Tibial nerve (tissue), 4 donors: ENCODE measurements at regions not wholly inside any gene's neighbourhood (a gene's known extent, or its start where the extent isn't known, plus 50 kb on each side); places are given as distances from the start of the nearest gene placed in this dataset.
A peak's percentile ranks its signal among the peaks of the same experiment; 100 is the strongest.

ENCODE experiments used
- DNase-seq, 2 donors: peaks; one replicate each; pipeline ENCODE4 v3.0.0-alpha.2; 2019; ENCODE audit warnings: low spot score in 2 of 2
- H3K27ac ChIP-seq, 4 donors: fragments of 200-600 bp; sonication (generic) in 3 of 4; one replicate each; pipeline ENCODE4 v1.5.1; 2017 to 2019; ENCODE audit warnings: mild to moderate bottlenecking in 1 of 4
- H3K27me3 ChIP-seq, 2 donors: fragments of 200-600 bp; sonication (generic) in 1 of 2; one replicate each; pipeline versions ENCODE4 v1.5.1 to v1.6.0; 2017 to 2019
- H3K36me3 ChIP-seq, 3 donors: fragments of 200-600 bp; sonication (generic); one replicate each; pipeline ENCODE4 v1.5.1; 2018 to 2019
- H3K4me1 ChIP-seq, 4 donors: fragments of 200-600 bp; sonication (generic) in 3 of 4; one replicate each; pipeline ENCODE4 v1.5.1; 2017 to 2019
- H3K4me3 ChIP-seq, 4 donors: fragments of 200-600 bp; sonication (generic) in 3 of 4; one replicate each; pipeline ENCODE4 v1.5.1; 2017 to 2019; ENCODE audit warnings: mild to moderate bottlenecking in 1 of 4, moderate library complexity in 1 of 4
- H3K9me3 ChIP-seq, 4 donors: fragments of 200-600 bp; sonication (generic) in 3 of 4; one replicate each; pipeline ENCODE4 v1.5.1; 2017 to 2019
- CTCF ChIP-seq, 5 experiments: fragments of 200-600 bp in 3 of 5; fragments of 450-650 bp in 2 of 5; sonication (generic) in 3 of 5; IDR thresholded peaks; one replicate each; pipeline ENCODE4 v1.5.1; 2016 to 2019; ENCODE audit warnings: antibody characterized with exemption in 5 of 5, mild to moderate bottlenecking in 3 of 5, moderate library complexity in 2 of 5
- EP300 ChIP-seq, 2 donors: sonication (generic); formaldehyde crosslinking; IDR thresholded peaks; one replicate each; pipeline ENCODE4 v1.6.1; 2017; ENCODE audit warnings: antibody characterized with exemption in 2 of 2, mild to moderate bottlenecking in 1 of 2
- POLR2A ChIP-seq, 2 donors: fragments of 450-650 bp; IDR thresholded peaks; one replicate each; pipeline ENCODE4 v1.6.1; 2017; ENCODE audit warnings: antibody characterized with exemption in 2 of 2, mild to moderate bottlenecking in 2 of 2, moderate library complexity in 2 of 2
- WGBS, 2 donors: methylation state at CpG; one replicate each; pipeline ENCODE4 v1.1.5; 2018; 5-methylcytosine and 5-hydroxymethylcytosine counted together

GRCh38 chr10:4310172-4310571, 515.8 kb upstream of the AKR1E2 start:
- no peak for DNase-seq
- Histone ChIP-seq H3K27ac (no peak overlapping the region), H3K36me3 (no peaks in the 10 kb centered on the region), H3K9me3 (no peaks in the 10 kb centered on the region), H3K4me1 (peaks cover 0 to 22% (median 0%) of the 10 kb centered on the region in 4 donors), H3K27me3 (no peaks in the 10 kb centered on the region), H3K4me3 (no peak overlapping the region)
- no peak for TF ChIP-seq POLR2A (IDR thresholded peaks at IDR 0.05)
- 54 to 64% methylated on average over 3 of the region's 3 CpGs for WGBS, 2 donors

GRCh38 chr10:4307910-4308309, 518.1 kb upstream of the AKR1E2 start:
- Histone ChIP-seq H3K9me3 (no peaks in the 10 kb centered on the region), H3K4me3 (no peak overlapping the region), H3K4me1 (peaks cover 0 to 16% (median 0%) of the 10 kb centered on the region in 4 donors), H3K36me3 (no peaks in the 10 kb centered on the region), H3K27me3 (no peaks in the 10 kb centered on the region), H3K27ac (peak overlapping the region in 1 of 4 donors; percentile 15)
- DNase-seq: no peak
- TF ChIP-seq EP300 (IDR thresholded peaks at IDR 0.05) (no peak), POLR2A (IDR thresholded peaks at IDR 0.05) (no peak), CTCF (IDR thresholded peaks at IDR 0.05) (no peak)
- 5 to 11% methylated on average over 1 of the region's 1 CpG for WGBS, 2 donors

- no peaks in the 10 kb centered on the region for H3K27me3 ChIP-seq
- WGBS, 2 donors: 66 to 70% methylated on average over 3 of the region's 3 CpGs
- peaks cover 0 to 13% (median 0%) of the 10 kb centered on the region in 4 donors for H3K4me1 ChIP-seq
- no peak overlapping the region for H3K4me3 ChIP-seq
- H3K9me3 ChIP-seq: no peaks in the 10 kb centered on the region
- no peaks in the 10 kb centered on the region for H3K36me3 ChIP-seq
- H3K27ac ChIP-seq: peak overlapping the region in 1 of 4 donors; percentile 30
- TF ChIP-seq CTCF (IDR thresholded peaks at IDR 0.05) (no peak), POLR2A (IDR thresholded peaks at IDR 0.05) (no peak), EP300 (IDR thresholded peaks at IDR 0.05) (peak in 1 of 2 donors; percentile 18)
- DNase-seq: no peak
Observed at GRCh38 chr10:4306871-4307270, 519.1 kb upstream of the AKR1E2 start.

GRCh38 chr10:4303045-4303444, 518.0 kb upstream of the KLF6 start:
- Histone ChIP-seq H3K4me1 (peaks cover 0 to 12% (median 0%) of the 10 kb centered on the region in 4 donors), H3K4me3 (no peak overlapping the region), H3K27me3 (no peaks in the 10 kb centered on the region), H3K9me3 (no peaks in the 10 kb centered on the region), H3K27ac (no peak overlapping the region), H3K36me3 (no peaks in the 10 kb centered on the region)
- TF ChIP-seq POLR2A (IDR thresholded peaks at IDR 0.05): no peak
- TF ChIP-seq EP300 (IDR thresholded peaks at IDR 0.05): no peak
- TF ChIP-seq CTCF (IDR thresholded peaks at IDR 0.05): no peak
- WGBS, 2 donors: 93 to 95% methylated on average over 5 of the region's 5 CpGs
- no peak for DNase-seq

- DNase-seq: no peak
- Histone ChIP-seq H3K27ac (no peak overlapping the region), H3K36me3 (no peaks in the 10 kb centered on the region), H3K27me3 (no peaks in the 10 kb centered on the region), H3K9me3 (no peaks in the 10 kb centered on the region), H3K4me1 (peaks cover 0 to under 1% (median 0%) of the 10 kb centered on the region in 4 donors), H3K4me3 (no peak overlapping the region)
- TF ChIP-seq POLR2A (IDR thresholded peaks at IDR 0.05) (no peak), CTCF (IDR thresholded peaks at IDR 0.05) (no peak), EP300 (IDR thresholded peaks at IDR 0.05) (no peak)
- 37 to 42% methylated on average over 6 of the region's 6 CpGs for WGBS, 2 donors
Observed at GRCh38 chr10:4301291-4302045, 516.5 kb upstream of the KLF6 start.
